GM12864 (cell line): ENCODE measurements at regions not wholly inside any gene's neighbourhood (a gene's known extent, or its start where the extent isn't known, plus 50 kb on each side); places are given as distances from the start of the nearest gene placed in this dataset.

ENCODE experiments used
- DNase-seq: peaks from one replicate; pipeline ENCODE4 v3.0.0-alpha.2; 2011; ENCODE audit warnings: low read depth
- H3K4me3 ChIP-seq: 2 replicates; pipeline ENCODE4 v1.5.1; 2011; ENCODE audit warnings: mild to moderate bottlenecking, low read depth, low read length, control low read depth
- TF ChIP-seq, protein P1 (sequence below): IDR thresholded peaks from 2 replicates; pipeline ENCODE4 v1.5.1; 2011; ENCODE audit warnings: low read depth, mild to moderate bottlenecking, moderate library complexity, low read length, control low read depth, inconsistent platforms; ENCODE audit errors: missing control alignments

- TF ChIP-seq, protein P1, sequence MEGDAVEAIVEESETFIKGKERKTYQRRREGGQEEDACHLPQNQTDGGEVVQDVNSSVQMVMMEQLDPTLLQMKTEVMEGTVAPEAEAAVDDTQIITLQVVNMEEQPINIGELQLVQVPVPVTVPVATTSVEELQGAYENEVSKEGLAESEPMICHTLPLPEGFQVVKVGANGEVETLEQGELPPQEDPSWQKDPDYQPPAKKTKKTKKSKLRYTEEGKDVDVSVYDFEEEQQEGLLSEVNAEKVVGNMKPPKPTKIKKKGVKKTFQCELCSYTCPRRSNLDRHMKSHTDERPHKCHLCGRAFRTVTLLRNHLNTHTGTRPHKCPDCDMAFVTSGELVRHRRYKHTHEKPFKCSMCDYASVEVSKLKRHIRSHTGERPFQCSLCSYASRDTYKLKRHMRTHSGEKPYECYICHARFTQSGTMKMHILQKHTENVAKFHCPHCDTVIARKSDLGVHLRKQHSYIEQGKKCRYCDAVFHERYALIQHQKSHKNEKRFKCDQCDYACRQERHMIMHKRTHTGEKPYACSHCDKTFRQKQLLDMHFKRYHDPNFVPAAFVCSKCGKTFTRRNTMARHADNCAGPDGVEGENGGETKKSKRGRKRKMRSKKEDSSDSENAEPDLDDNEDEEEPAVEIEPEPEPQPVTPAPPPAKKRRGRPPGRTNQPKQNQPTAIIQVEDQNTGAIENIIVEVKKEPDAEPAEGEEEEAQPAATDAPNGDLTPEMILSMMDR: no peak
- no peak overlapping the region for H3K4me3 ChIP-seq
- no peak for DNase-seq
Measured at GRCh38 chr20:11103866-11104265, 430.1 kb upstream of the JAG1 start.

DNA sequence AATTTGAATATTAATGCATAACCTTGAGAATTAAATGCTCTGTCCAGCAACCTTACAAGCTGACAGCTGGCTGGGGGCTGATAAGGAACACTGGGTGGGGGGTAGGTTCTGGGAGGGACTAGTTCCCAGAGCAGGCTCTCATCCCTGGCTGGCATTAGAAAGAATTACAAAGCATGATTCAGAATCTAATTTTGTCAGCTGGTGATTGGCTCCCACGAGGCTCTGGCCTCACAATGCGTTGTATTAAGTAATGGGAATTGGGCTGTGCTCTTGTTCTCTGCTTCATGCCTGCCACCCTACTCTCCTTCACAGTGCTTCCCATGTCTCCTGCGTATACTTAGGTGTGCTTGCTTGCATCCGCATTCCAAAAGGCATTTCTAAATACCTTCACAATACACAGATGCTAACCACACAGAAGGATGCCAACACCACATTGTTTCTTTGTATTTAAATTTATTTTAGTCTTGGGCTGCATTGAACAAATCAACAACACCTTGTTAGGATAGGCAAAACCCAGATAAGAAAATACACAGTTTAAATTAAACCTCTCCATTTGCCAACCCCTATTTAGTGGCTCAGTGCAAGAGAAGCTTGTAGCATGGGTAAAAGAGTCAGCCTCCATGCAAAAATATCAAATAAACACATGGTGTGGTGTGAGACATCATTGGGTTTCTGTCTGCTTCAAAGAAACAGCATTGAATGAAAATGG is 434.5 kb upstream of the JAG1 start:
- TF ChIP-seq, protein P1: no peak
- no peak overlapping the region for H3K4me3 ChIP-seq
- no peak for DNase-seq

- DNase-seq: no peak
- TF ChIP-seq, protein P1: no peak
- H3K4me3 ChIP-seq: no peak overlapping the region
Measured at GRCh38 chr20:11110535-11110934, 436.7 kb upstream of the JAG1 start.

- TF ChIP-seq, protein P1: no peak
- H3K4me3 ChIP-seq: no peak overlapping the region
- DNase-seq: no peak
Measured at GRCh38 chr20:11111191-11111590, 437.4 kb upstream of the JAG1 start.

GRCh38 chr20:11112832-11113231 is 439.0 kb upstream of the JAG1 start:
- DNase-seq: no peak
- TF ChIP-seq, protein P1: no peak

GRCh38 chr20:11114382-11114781 is 440.6 kb upstream of the JAG1 start:
- TF ChIP-seq, protein P1: no peak
- DNase-seq: no peak
- H3K4me3 ChIP-seq: no peak overlapping the region

More at GRCh38 chr20:11112832-11113231, 439.0 kb upstream of the JAG1 start:
- no peak overlapping the region for H3K4me3 ChIP-seq
